HG03520 (cell line): ENCODE measurements at regions not wholly inside any gene's neighbourhood (a gene's known extent, or its start where the extent isn't known, plus 50 kb on each side); places are given as distances from the start of the nearest gene placed in this dataset.

ENCODE experiments used
- ATAC-seq: cut with Tn5 transposase; IDR thresholded peaks from one replicate; pipeline ENCODE4 v1.9.1; 2021; ENCODE audit warnings: mild to moderate bottlenecking, moderate library complexity; ENCODE audit not compliant: unreplicated experiment

DNA sequence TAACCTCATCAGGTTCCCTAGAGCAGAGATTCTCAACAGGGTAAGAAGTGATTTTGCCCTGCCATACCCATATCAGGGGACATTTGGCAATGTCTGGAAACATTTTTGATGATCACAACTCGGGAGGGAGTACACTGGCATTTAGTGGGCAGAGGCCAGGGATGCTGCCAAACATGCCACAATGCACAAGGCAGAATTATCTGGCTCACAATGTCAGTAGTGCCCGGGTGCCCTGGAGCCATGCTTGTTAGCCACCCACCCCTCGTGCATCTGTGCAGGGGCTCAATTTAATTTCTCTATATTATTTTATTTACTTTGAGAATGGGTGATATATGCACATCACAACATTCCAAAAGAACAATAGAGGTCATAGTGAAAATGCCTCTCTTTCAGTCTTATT is 82.0 kb upstream of the DHX15 start:
- no peak for ATAC-seq

- no peak for ATAC-seq
Observed at GRCh38 chr4:24666816-24667477, 82.6 kb upstream of the DHX15 start.

- ATAC-seq: no peak
Observed at GRCh38 chr4:24668956-24669355, 84.6 kb upstream of the DHX15 start.

- no peak for ATAC-seq
Observed at GRCh38 chr4:24669751-24670150, 85.4 kb upstream of the DHX15 start.

- ATAC-seq: no peak
Observed at GRCh38 chr4:24671849-24672248, 87.5 kb upstream of the DHX15 start.

DNA sequence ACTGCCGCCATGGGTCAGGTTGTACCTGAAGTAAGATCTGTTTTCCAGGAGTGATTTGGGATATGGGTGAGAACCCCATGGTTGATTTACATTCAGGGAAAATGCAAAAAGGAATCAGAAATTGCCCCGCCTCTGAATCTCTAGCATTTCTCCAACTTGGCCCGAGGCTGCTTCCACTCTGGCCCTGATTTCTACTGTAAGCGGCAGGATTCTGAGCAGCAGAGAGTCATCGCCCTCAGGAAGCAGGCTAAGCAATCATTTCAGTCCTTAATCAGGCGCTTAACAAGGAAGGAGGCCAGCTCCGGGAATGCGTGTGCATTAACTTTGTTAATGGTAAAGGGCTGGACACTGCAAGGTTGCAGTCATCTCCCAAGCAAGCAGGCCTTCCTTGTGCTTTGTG is 88.5 kb upstream of the DHX15 start:
- ATAC-seq: no peak

GRCh38 chr4:24674279-24674678 is 89.9 kb upstream of the DHX15 start:
- no peak for ATAC-seq

DNA sequence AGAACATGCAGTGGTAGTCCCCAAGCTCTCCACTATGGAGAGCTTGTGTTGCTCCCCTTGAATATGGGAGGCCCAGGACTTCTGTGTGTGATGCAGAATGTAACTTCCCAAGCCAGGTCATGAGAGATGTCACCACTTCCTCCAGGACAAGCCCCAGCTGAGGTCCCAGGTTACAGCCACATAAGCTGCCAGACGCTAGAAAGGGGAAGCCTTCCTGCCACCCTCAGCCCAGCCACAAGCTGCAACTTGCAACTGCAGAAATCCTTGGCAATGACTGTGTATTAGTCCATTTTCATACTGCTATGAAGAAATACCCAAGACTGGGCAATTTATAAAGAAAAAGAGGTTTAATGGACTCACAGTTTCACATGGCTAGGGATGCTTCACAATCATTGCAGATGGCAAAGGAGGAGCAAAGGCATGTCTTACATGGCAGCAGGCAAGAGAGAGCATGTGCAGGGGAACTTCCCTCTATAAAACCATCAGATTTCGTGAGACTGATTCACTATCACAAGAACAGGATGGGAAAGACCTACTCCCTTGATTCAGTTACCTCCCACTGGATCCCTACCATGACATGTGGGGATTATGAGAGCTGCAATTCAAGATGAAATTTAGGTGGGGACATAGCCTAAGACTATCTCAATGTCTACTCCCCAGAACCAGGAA is 91.5 kb upstream of the DHX15 start:
- ATAC-seq: no peak

DNA sequence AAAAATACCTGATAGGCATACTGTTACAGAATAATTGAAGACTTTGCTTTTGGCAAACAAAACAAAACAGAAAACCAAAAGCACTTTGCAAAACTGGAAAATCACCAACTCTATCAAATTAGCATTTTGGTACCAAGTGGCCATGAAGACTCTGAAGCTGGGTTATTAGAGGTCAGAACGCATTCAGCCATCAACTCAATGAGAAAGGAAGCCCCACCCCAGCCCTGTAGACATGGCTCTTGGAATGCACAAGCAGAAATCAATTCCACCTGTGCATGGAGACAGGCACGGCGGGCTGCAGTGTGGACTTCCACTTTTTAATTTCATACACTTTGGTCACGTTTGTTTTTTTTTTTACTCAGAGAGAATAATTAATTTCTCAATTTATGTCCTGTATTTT is 93.6 kb upstream of the DHX15 start:
- no peak for ATAC-seq

GRCh38 chr4:24680746-24681448 is 96.5 kb upstream of the DHX15 start:
- no peak for ATAC-seq

- ATAC-seq: no peak
Observed at GRCh38 chr4:24683116-24683515, 98.8 kb upstream of the DHX15 start.

- ATAC-seq: no peak
Observed at GRCh38 chr4:24686866-24687692, 102.7 kb upstream of the DHX15 start.

GRCh38 chr4:24688453-24688852 is 104.1 kb upstream of the DHX15 start:
- ATAC-seq: no peak

- no peak for ATAC-seq
Observed at GRCh38 chr4:24689212-24689611, 104.9 kb upstream of the DHX15 start.

- no peak for ATAC-seq
Observed at GRCh38 chr4:24690436-24690835, 104.9 kb upstream of the SOD3 start.

- no peak for ATAC-seq
Observed at GRCh38 chr4:24693636-24694035, 101.7 kb upstream of the SOD3 start.

DNA sequence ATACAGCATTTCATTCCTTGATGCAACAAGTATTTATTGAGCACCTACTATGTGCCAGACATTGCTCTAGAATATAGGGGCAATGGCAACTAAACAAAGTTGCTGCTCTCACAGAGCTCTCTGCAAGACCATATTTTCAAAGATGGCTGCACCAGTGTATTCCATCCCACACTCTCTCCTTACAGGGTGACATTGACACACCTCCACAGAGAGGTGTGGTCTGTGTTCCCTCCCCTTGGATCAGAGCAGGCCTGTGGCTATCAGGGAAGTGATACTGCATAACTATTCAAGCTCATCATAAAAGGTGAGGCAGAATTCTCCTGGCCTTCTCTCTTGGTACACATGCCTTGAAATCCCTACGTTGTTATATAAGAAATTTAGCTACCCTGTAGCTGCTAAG is 95.3 kb upstream of the SOD3 start:
- no peak for ATAC-seq

- no peak for ATAC-seq
Observed at GRCh38 chr4:24701683-24702082, 93.7 kb upstream of the SOD3 start.

GRCh38 chr4:24702281-24702680 is 93.1 kb upstream of the SOD3 start:
- no peak for ATAC-seq

DNA sequence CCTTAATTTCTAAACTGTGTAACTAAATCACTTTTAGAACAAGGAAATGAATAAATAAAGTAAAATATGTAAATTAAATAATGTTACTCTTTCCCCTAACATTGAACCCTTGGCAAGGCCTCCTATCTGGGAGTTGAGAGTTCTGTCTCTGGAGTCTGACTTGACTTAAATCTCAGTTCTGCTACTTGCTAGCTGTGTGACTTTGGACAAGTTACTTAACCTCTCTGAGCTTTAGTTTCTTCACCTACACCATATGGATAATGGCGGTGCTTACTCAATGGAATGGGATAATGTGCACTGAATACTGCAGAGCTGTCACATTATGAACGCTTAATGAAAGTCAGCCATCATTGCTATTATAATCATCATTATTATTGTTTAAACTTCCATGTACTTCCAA is 92.1 kb upstream of the SOD3 start:
- ATAC-seq: no peak

GRCh38 chr4:24704149-24704548 is 91.2 kb upstream of the SOD3 start:
- no peak for ATAC-seq
